ENCODE measurements at regions not wholly inside any gene's neighbourhood (a gene's known extent, or its start where the extent isn't known, plus 50 kb on each side); places are given as distances from the start of the nearest gene placed in this dataset.

- DNase-seq (ENCODE audit: low read depth): no peak
These were observed 114.2 kb upstream of the EEA1 start for GRCh38 chr12:93043192-93043876.

- DNase-seq (ENCODE audit: low read depth): no peak
These were observed 114.7 kb upstream of the EEA1 start for GRCh38 chr12:93043877-93044209.

- DNase-seq (ENCODE audit: low read depth): no peak
These were observed 118.0 kb upstream of the EEA1 start for GRCh38 chr12:93047118-93047517.

- no peak for DNase-seq (ENCODE audit: low read depth)
These were observed 119.6 kb upstream of the EEA1 start for GRCh38 chr12:93048656-93049055.

- no peak for DNase-seq (ENCODE audit: low read depth)
These were observed 121.1 kb upstream of the EEA1 start for GRCh38 chr12:93050026-93050747.

GRCh38 chr12:93050748-93051081 is 121.6 kb upstream of the EEA1 start:
- DNase-seq (ENCODE audit: low read depth): no peak

GRCh38 chr12:93054021-93054420 is 124.9 kb upstream of the EEA1 start:
- no peak for DNase-seq (ENCODE audit: low read depth)

GRCh38 chr12:93055221-93055620 is 126.1 kb upstream of the EEA1 start:
- no peak for DNase-seq (ENCODE audit: low read depth)

GRCh38 chr12:93056971-93057535 is 128.0 kb upstream of the EEA1 start:
- no peak for DNase-seq (ENCODE audit: low read depth)

- no peak for DNase-seq (ENCODE audit: low read depth)
These were observed 129.2 kb upstream of the EEA1 start for GRCh38 chr12:93058280-93058679.

- DNase-seq (ENCODE audit: low read depth): no peak
These were observed 130.2 kb upstream of the EEA1 start for GRCh38 chr12:93059288-93059687.

GRCh38 chr12:93059925-93060665 is 131.0 kb upstream of the EEA1 start:
- DNase-seq (ENCODE audit: low read depth): no peak

- DNase-seq (ENCODE audit: low read depth): no peak
These were observed 131.8 kb upstream of the EEA1 start for GRCh38 chr12:93060666-93061472.

GRCh38 chr12:93061473-93062419 is 132.7 kb upstream of the EEA1 start:
- no peak for DNase-seq (ENCODE audit: low read depth)

- DNase-seq (ENCODE audit: low read depth): no peak
These were observed 136.8 kb upstream of the EEA1 start for GRCh38 chr12:93065896-93066295.

- no peak for DNase-seq (ENCODE audit: low read depth)
These were observed 143.2 kb upstream of the EEA1 start for GRCh38 chr12:93072340-93072739.

GRCh38 chr12:93073324-93073723 is 144.2 kb upstream of the EEA1 start:
- DNase-seq (ENCODE audit: low read depth): no peak

- no peak for DNase-seq (ENCODE audit: low read depth)
These were observed 149.0 kb upstream of the EEA1 start for GRCh38 chr12:93078059-93078458.

GRCh38 chr12:93078577-93078976 is 149.5 kb upstream of the EEA1 start:
- no peak for DNase-seq (ENCODE audit: low read depth)

- no peak for DNase-seq (ENCODE audit: low read depth)
These were observed 150.2 kb upstream of the EEA1 start for GRCh38 chr12:93079271-93079670.

GRCh38 chr12:93079976-93080375 is 150.9 kb upstream of the EEA1 start:
- DNase-seq (ENCODE audit: low read depth): no peak
